HEK293T (cell line): ENCODE measurements at regions not wholly inside any gene's neighbourhood (a gene's known extent, or its start where the extent isn't known, plus 50 kb on each side); places are given as distances from the start of the nearest gene placed in this dataset.

Experiments used
- ARNT ChIP-seq: fragments of 450-650 bp; IDR thresholded peaks from 2 replicates; pipeline ENCODE4 v1.6.1; 2017; ENCODE audit warnings: mild to moderate bottlenecking
- CTBP1 ChIP-seq: fragments of 450-650 bp; IDR thresholded peaks from 2 replicates; pipeline ENCODE4 v1.6.1; 2016; ENCODE audit warnings: borderline replicate concordance
- FOXA1 ChIP-seq: fragments of 450-650 bp; IDR thresholded peaks from 2 replicates; pipeline ENCODE4 v1.6.1; 2016; ENCODE audit warnings: mild to moderate bottlenecking
- FOXK2 ChIP-seq: fragments of 450-650 bp; IDR thresholded peaks from 2 replicates; pipeline ENCODE4 v1.6.1; 2016; ENCODE audit warnings: mild to moderate bottlenecking
- FOXM1 ChIP-seq: fragments of 450-650 bp; IDR thresholded peaks from 2 replicates; pipeline ENCODE4 v1.6.1; 2017; ENCODE audit warnings: mild to moderate bottlenecking, borderline replicate concordance
- HDGF ChIP-seq: fragments of 450-650 bp; IDR thresholded peaks from 2 replicates; pipeline ENCODE4 v1.6.1; 2017; ENCODE audit warnings: antibody characterized with exemption, borderline replicate concordance
- NFRKB ChIP-seq: fragments of 450-650 bp; IDR thresholded peaks from 2 replicates; pipeline ENCODE4 v1.6.1; 2016; ENCODE audit warnings: mild to moderate bottlenecking, moderate library complexity
- PKNOX1 ChIP-seq: fragments of 450-650 bp; IDR thresholded peaks from 2 replicates; pipeline ENCODE4 v1.6.1; 2016
- SP1 ChIP-seq: fragments of 450-650 bp; IDR thresholded peaks from 2 replicates; pipeline ENCODE4 v1.6.1; 2017
- SUZ12 ChIP-seq: fragments of 450-650 bp; IDR thresholded peaks from 2 replicates; pipeline ENCODE4 v1.6.1; 2016; ENCODE audit warnings: mild to moderate bottlenecking
- TARDBP ChIP-seq: fragments of 450-650 bp; IDR thresholded peaks from 2 replicates; pipeline ENCODE4 v1.6.1; 2016

GRCh38 chr6:74253261-74253660, 557.3 kb downstream of the CD109 start:
- TF ChIP-seq FOXM1 (no peak), SP1 (no peak), FOXA1 (no peak), ARNT (no peak), PKNOX1 (no peak), TARDBP (no peak), CTBP1 (no peak), HDGF (no peak), FOXK2 (no peak), SUZ12 (no peak), NFRKB (no peak)
